Neural cell (in vitro differentiated cells): ENCODE measurements at regions not wholly inside any gene's neighbourhood (a gene's known extent, or its start where the extent isn't known, plus 50 kb on each side); places are given as distances from the start of the nearest gene placed in this dataset.

ENCODE experiments used
- CTCF ChIP-seq: fragments of 450-650 bp; IDR thresholded peaks from 2 replicates; pipeline ENCODE4 v1.5.1; 2014; ENCODE audit warnings: antibody characterized with exemption, mild to moderate bottlenecking, moderate library complexity; ENCODE audit not compliant: poor library complexity, severe bottlenecking
- EP300 ChIP-seq: fragments of 450-650 bp; conservative IDR thresholded peaks from 2 replicates; pipeline ENCODE4 v1.6.1; 2014; ENCODE audit warnings: antibody characterized with exemption, mild to moderate bottlenecking, moderate library complexity; ENCODE audit not compliant: poor library complexity, severe bottlenecking
- EZH2 ChIP-seq: fragments of 200-600, 300-800 bp; shearing (Covaris generic), sonication (generic); IDR thresholded peaks from 2 replicates; pipeline ENCODE4 v1.6.1; 2014; ENCODE audit warnings: antibody characterized with exemption, low read length, borderline replicate concordance, mild to moderate bottlenecking; ENCODE audit not compliant: insufficient read depth, poor library complexity, severe bottlenecking
- MXI1 ChIP-seq: fragments of 450-650 bp; conservative IDR thresholded peaks from 2 replicates; pipeline ENCODE4 v1.6.1; 2014; ENCODE audit warnings: antibody characterized with exemption, mild to moderate bottlenecking; ENCODE audit not compliant: poor library complexity, severe bottlenecking
- POLR2AphosphoS5 ChIP-seq: IDR thresholded peaks from 2 replicates; pipeline ENCODE4 v1.6.1; 2012
- RAD21 ChIP-seq: fragments of 450-650 bp; conservative IDR thresholded peaks from 2 replicates; pipeline ENCODE4 v1.6.1; 2014; ENCODE audit warnings: antibody characterized with exemption, mild to moderate bottlenecking, moderate library complexity
- TAF1 ChIP-seq: IDR thresholded peaks from 2 replicates; pipeline ENCODE4 v1.6.1; 2012; ENCODE audit warnings: low read depth

GRCh38 chr5:135236228-135236907, 162.7 kb downstream of the MACROH2A1 start:
- TF ChIP-seq CTCF: no peak
- TF ChIP-seq EP300: no peak
- no peak for TF ChIP-seq TAF1
- no peak for TF ChIP-seq RAD21
- no peak for TF ChIP-seq POLR2AphosphoS5
- no peak for TF ChIP-seq MXI1
- no peak for TF ChIP-seq EZH2
